Stimulated activated CD4-positive, alpha-beta T cell treated with anti-CD3 and anti-CD28 coated beads, Interleukin-1b, Interleukin-23, amount 100 ng/mL, for 48 hours (primary cell): ENCODE measurements at regions not wholly inside any gene's neighbourhood (a gene's known extent, or its start where the extent isn't known, plus 50 kb on each side); places are given as distances from the start of the nearest gene placed in this dataset.

Experiments used
- DNase-seq: peaks from one replicate; pipeline ENCODE4 v3.0.0-alpha.2; 2020

DNA sequence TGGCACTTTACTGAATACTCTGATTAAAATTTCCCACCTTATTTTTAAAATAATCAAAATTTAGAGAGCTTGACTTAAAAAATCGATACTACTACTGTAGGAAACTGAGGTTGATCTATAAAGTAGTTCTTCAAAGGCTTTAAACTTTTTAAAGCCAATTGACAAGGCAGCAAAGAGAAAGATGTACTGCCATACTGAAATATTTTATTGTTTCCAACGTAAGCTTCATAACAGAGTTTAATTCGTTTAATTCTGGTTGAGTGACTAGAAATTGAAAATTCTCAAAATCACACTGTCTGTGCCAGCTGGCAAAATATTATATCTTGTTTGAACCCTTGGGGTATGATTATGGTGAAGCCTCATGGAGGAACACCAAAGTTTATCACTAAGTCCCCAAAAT is 207.6 kb downstream of the UNC5CL start:
- no peak for DNase-seq

DNA sequence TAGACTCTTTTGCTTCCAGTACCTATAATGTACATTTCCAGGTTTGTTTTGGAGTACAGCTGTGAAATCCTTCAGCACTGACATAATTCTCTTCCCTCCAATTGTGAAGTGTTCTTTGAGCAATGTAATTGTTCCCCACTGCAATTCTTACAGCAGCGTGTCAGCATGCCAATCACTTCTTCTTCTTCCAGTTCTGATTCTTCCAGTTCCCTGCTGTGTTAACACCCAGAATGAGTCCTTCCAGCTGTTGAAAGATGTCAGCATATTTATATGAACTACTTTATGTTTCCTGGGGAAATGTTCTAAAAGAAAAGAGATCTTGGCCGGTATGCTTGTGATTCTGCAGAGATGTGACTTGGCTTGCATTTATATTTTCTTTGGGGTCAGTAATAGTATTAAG is 213.9 kb downstream of the UNC5CL start:
- no peak for DNase-seq

GRCh38 chr6:40823917-40824891 is 214.8 kb downstream of the UNC5CL start:
- DNase-seq, result peak; percentile 37

DNA sequence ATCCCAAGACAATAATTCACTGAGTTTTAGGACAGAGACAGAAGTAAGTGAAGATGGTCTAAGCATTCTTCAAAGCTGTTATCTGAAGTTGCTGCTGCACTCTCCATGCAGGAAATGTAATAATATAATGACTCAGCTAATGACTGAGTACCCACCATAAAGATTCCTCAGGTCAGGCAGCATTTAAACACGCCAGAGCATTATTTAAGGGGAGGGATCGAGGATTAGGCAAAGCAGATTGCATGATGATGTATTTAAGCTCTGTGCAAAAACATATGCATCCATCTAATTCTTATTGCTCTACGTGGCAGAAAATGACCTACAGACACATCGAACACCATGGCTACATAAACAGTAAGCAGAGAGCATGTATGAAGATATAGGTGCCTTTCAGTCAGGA is 216.4 kb downstream of the UNC5CL start:
- no peak for DNase-seq

- peak; percentile 4 for DNase-seq
These were observed 219.7 kb downstream of the UNC5CL start for GRCh38 chr6:40819182-40819834.

DNA sequence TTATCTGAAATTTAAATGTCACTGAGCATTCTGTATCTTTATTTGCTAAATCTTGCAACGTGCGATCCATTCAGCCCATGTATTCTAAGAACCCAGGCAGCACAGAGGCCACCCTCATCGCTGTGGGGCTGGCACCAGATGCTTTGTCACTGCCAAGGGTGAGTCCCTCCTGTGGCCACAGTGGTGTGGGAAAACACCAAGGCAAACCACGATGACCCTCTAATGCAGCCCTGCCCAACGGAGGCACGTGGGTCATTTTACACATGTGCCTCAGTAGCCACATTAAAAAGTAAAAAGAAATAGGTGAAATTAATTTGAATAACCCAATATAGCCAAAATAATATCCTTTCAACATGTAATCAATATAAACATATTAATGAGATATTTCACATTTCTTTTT is 221.7 kb downstream of the UNC5CL start:
- DNase-seq, result no peak

GRCh38 chr6:40816601-40817000 is 222.4 kb downstream of the UNC5CL start:
- DNase-seq, result no peak

DNA sequence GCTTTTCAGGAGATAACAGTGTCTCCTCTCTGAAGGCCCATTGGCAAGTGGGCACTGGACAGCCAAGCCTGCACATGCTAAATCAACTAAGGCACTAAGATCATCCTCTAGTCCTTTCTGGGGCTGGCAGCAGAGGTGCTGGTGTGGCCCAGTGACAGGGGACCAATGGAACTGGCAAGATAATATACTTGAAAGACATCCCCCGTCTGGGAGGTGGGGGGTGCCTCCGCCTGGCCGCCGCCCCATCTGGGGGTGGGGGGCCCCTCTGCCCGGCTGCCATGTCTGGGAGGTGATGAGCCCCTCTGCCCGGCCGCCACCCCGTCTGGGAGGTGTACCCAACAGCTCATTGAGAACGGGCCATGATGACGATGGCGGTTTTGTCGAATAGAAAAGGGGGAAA is 223.3 kb downstream of the UNC5CL start:
- DNase-seq, result no peak

GRCh38 chr6:40810171-40810570 is 223.0 kb upstream of the LRFN2 start:
- DNase-seq, result no peak

DNA sequence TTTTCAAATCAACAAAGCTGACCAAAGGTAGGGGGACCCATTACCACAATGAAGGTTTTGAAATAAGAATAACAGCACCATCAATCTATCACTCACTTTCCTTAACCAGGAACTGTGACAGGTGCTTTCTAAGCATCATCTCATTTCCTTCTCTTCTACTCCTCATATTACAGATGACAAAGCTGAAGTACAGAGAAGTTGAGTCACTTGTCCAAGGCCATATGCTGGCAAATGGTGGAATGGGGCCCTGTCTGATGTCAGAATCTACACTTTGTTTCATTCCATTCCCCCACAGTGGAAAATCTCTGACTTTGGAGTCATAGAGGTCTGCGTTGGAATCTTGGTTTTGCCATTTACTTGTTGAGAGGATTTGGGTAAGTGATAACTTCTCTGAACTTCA is 222.5 kb upstream of the LRFN2 start:
- no peak for DNase-seq

DNA sequence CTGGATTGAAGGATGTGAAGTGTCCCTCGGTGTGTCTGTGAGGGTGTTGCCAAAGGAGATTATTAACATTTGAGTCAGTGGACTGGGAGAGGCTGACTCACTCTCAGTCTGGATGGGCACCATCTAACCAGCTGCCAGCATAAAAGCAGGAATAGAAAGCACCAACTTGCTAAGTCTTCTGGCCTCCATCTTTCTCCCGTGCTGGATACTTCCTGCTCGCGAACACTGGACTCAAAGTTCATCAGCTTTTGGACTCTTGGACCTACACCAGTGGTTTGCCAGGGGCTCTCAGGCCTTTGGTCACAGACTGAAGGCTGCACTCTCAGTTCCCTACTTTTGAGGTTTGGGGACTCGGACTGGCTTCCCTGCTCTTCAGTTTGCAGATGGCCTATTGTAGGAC is 220.3 kb upstream of the LRFN2 start:
- DNase-seq, result no peak

DNA sequence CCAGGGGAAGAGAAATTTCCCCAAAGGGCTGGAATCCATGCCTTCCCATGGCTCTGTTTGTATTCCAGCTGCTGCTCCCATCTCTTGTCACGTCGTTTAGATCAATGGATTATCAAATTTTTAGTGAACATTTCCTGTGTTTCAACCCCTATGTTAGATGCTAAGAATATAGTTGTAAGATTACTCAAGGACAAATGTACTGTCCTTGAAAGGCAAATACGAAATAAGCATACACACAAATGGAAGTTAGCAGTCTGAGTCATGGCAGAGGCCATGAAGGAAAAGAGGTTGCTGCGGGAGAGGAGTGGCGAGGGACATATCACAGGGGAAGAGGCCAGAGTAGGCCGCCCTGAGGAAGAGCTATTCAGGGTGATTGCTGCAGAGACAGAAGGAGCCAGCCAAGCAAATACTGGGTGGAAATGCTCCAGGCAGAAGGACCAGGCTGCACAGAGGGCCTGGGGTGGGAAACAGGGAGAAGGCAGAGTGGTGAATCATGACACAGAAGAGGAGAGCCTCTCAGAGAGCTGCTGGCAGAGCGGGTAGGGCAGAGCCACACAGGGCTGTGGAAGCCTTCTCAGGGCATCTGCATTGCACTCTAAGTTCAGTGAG is 219.2 kb upstream of the LRFN2 start:
- DNase-seq, result no peak

DNA sequence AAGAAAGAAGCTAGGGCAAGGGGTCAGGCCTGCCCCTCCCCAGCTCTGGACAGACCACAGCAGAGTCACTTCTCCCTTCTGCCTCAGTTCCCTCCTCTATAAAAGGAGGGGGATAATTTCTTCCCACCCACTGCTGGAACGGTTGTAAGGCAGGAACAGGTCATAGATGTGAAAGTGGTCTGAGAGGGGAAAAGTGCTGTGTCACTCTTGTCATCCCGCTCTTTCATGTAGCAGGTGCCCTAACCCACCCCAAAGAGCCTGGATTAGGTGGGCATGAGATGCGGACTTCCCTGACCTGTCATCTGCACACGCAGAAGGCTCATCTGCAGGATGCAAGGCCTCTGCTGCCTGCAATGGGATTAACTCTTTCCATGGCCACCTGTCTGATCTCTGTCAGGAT is 218.2 kb upstream of the LRFN2 start:
- no peak for DNase-seq

- DNase-seq, result no peak
These were observed 217.7 kb upstream of the LRFN2 start for GRCh38 chr6:40804905-40805304.

DNA sequence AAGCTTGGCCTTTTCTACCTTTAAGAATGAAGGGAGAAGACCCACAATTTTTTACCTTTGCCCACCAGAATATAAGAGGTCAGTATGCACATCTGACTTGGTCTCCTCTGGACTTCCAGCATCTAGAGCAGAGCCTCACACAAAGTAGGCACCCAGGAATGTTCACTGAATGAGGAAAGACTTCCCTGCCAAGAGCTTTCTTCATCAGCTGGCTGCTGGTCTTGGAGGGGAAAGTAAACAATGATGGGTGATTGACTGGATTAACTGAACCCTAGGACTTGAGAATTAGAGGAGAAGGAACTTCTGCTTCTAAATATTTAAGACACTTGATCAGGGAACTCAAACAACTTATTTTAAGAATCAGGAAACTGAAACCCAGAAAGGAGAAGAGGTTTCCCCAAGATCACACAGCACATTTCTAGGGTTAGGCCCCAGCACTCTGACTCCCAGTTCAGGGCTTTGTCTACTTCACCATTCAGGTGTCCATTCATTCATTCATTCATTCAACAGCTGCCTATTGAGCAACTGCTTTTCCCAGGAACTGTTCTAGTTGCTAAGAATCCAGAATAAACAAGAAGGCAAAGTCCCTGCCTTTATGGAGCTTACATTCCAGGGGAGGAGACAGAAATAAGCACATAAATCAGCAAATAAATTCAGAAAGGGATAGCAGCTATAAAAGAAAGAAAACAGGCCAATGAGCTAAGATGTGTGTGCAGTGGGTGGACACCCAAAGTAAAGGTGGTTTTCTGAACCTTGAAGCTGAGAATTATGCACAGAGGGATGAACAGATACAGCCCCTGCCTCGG is 216.9 kb upstream of the LRFN2 start:
- no peak for DNase-seq

GRCh38 chr6:40802481-40802880 is 215.3 kb upstream of the LRFN2 start:
- no peak for DNase-seq

GRCh38 chr6:40799296-40800140 is 212.4 kb upstream of the LRFN2 start:
- no peak for DNase-seq

- DNase-seq, result no peak
These were observed 211.1 kb upstream of the LRFN2 start for GRCh38 chr6:40798069-40798770.

- DNase-seq, result no peak
These were observed 209.4 kb upstream of the LRFN2 start for GRCh38 chr6:40796260-40797221.

DNA sequence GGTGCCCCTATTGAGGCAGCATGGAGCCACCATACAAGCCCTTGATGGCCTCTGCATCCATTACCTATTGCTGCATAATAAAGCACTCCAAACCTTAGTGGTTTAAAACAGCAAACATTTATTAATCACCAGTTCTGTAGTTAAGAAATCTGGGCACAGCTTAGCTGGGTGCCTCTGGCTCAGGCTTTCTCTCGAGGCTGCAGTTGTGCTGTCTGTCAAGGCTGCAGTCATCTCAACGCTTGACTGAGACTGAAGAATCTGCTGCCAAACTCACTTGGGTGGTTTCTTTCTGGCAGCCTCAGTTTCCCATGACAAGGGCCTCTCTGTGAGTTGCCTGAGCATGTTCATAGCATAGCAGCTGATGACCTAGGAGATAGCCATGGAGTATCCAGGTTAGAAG is 207.4 kb upstream of the LRFN2 start:
- DNase-seq, result no peak
